ENCODE measurements at regions not wholly inside any gene's neighbourhood (a gene's known extent, or its start where the extent isn't known, plus 50 kb on each side); places are given as distances from the start of the nearest gene placed in this dataset.

- TF ChIP-seq POLR2A (IDR thresholded peaks at IDR 0.05; ENCODE audit: low read depth, low read length) (no peak), POU2F2 (IDR thresholded peaks at IDR 0.05; ENCODE audit: low read depth, low read length) (no peak), SPI1 (IDR thresholded peaks at IDR 0.05; ENCODE audit: low read depth, low read length) (no peak), POLR2AphosphoS5 (IDR thresholded peaks at IDR 0.05; ENCODE audit: low read depth, low read length) (no peak), TAF1 (IDR thresholded peaks at IDR 0.05; ENCODE audit: low read depth, low read length) (no peak)
Observed at GRCh38 chr19:31648347-31648746, 299.1 kb upstream of the TSHZ3 start.
